Fibroblast of peridontal ligament (primary cell): ENCODE measurements at regions not wholly inside any gene's neighbourhood (a gene's known extent, or its start where the extent isn't known, plus 50 kb on each side); places are given as distances from the start of the nearest gene placed in this dataset.

Source experiments
- DNase-seq: peaks from one replicate; pipeline ENCODE4 v3.0.0-alpha.2; 2010; ENCODE audit errors: extremely low read depth

- no peak for DNase-seq
These were observed 64.0 kb upstream of the CHRM3 start for GRCh38 chr1:239322369-239322768.

DNA sequence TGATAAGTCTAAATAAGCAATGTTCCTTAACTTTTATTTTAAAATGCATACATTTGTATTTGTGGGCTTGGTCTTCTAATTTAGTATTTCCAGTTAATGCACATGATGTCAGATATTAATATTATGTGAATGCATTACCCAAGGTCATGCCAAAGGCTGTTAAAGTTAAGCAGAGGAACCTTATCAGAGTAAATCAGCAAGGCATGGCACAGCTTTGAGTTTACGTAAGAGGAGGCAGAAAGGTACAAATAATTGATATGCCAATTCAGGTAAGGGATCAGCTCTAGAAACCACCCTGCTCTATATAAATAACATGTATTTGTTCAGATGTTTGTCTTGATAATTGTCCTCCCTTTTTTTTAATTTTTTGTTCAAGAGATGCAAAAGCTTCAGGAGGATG, 64.5 kb upstream of the CHRM3 start:
- no peak for DNase-seq

- no peak for DNase-seq
These were observed 68.4 kb upstream of the CHRM3 start for GRCh38 chr1:239317948-239318347.

DNA sequence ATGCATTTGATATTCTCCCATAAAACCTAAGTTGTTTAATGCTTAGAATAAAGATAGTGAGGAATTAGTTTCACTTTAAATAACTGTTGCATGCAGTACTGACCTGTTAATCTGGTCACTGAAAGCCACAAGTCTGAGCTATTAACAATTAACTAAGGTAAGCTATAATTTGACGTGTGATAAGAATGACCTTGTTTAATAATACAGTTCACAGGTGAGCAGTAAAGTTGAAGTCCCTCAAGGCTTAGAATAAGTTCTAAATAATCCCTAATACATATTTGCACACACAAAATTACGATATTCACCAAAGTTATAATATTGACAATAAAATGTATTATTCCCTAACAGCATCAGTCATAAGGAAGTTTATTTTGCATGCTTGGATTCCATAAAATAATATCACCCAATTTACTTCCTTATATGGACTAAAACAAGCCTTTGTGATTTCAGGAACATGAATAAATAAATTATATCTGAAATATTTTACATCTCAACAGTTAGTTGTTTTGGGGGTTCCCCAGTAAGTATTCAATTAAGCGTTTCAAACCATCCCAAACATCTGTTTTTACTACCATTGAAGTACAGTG, 70.6 kb upstream of the CHRM3 start:
- DNase-seq: no peak

- DNase-seq: no peak
These were observed 75.0 kb upstream of the CHRM3 start for GRCh38 chr1:239311331-239311730.

DNA sequence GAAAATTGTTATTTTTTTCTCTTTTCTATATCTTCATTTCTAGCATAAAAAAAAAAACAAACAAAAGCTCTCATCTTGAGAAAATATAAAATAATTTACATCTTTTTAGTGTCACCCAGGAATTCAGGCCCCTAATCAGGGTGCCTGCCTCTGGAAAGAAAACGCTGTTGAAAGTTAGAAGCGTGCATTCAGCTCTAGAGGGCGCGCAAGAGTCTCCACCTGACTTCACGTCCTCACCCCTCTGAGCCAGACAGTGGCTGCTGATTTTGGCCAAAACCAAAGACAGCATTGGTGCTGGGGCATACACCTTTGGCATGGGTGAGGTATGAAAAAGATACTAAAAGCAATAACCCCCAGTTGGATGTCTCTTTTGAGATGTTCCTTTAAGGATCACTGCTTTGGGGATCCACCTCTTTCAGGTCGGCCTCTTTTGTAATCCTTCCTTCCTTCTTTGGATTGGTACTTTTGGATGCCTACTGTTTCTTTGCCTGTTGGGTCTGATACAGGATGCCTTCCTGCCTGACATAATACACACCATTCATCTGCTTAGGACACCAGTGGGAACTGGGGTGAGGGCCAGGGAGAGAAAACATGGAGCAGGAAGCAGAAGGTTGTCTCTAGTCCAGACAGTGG, 77.6 kb upstream of the CHRM3 start:
- DNase-seq: no peak

- no peak for DNase-seq
These were observed 78.5 kb upstream of the CHRM3 start for GRCh38 chr1:239307886-239308285.

- no peak for DNase-seq
These were observed 79.9 kb upstream of the CHRM3 start for GRCh38 chr1:239306426-239306825.

DNA sequence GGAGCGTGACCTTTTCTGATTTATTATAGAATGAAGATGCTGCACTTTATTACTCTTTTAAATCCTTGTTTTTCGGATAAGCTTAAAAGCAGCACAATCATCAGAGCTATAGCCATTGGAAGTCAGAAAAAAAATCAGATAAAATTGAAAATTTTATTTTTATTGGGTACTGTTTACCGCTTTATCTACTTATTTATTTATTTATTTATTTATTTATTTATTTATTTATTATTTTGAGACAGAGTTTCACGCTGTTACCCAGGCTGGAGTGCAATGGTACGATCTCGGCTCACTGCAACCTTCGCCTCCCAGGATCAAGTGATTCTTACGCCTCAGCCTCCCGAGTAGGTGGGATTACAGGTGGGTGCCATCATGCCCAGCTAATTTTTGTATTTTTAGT, 83.1 kb upstream of the CHRM3 start:
- DNase-seq: no peak

DNA sequence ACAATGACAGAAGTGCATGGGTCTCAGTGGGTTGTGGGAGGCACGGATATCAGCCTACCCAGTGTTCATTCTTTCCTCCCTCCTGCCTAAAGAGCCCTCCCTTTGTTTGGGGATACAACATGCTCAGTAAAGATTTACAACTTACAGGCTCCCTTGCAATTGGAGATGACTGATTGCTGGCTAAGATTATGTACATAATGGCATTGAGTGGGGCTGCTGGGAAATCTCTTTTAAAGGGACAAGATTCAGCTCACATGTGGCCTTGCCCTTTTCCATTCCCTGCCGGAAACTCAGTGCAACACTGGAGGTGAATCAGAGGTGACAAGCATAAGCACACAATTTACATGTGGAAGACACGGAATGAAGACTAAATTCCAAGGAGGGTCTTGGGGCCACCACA, 83.7 kb upstream of the CHRM3 start:
- no peak for DNase-seq

DNA sequence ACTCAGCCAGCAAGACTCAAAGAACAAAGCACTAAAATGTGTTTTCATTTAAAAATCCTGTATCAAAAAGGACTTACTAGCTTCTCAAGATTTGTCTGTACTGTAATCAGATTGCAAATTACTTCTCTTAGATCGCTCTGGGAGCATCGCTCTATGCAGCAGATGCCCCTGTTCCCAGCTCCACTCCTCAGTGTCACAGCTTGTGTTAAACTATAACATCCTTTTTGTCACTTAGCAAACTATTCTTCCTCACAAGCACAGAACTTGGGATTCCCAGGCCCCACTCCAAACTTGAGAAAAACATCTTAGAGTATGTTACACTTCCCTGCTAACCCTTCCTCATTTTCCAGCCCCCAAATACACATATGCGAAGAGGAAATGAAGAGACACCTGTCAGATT, 85.1 kb upstream of the CHRM3 start:
- DNase-seq: no peak

DNA sequence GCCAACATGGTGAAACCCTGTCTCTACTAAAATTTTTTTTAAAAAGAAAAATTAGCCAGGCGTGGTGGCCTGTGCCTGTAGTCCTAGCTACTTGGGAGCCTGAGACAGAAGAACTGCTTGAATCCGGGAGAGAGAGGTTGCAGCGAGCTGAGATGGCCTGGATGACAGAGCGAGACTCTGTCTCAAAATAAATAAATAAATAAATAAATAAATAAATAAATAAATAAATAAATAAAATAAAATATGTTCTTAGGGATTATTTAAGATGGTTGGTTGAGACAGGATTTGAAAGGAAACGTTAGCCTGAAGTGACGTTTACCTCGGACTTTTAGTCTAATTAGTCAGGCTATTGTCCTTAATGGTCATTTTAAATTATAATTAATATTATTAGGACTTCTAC, 88.5 kb upstream of the CHRM3 start:
- DNase-seq: no peak

DNA sequence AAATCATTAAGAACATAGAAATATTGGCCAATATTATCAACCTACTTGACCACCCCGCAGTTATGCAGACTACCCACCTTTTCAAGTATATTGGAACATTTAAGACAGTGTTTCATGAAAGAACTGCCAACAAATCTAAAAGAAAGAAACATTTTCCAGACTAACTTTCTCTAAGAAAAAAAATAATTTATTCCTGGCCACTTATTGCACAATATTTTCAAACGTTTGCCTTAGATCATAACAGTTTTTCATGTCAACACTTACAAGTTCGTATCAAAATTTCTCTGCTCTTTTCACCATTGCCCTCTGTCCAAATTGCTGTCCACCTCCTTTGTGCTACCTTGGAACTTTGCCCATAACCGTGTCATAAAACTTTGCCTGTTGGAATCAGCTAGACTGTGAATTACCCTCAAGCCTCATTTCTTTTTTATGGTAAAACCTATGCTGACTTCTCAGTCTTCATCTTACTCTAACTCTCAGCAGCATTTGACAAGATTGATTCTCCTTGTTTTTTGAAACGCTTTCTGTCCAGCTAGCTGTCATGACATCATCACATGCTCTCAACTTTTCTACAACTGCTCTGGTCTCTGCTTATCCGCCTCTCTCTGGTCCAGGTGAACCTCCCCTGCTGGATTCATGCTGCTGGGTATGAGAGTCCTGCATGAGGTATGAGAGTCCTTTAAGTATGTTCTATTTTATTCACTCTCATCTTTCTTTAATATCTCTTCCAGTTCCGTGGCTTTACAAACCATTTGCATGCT, 92.8 kb upstream of the CHRM3 start:
- no peak for DNase-seq

- no peak for DNase-seq
These were observed 97.4 kb upstream of the CHRM3 start for GRCh38 chr1:239288820-239289554.

DNA sequence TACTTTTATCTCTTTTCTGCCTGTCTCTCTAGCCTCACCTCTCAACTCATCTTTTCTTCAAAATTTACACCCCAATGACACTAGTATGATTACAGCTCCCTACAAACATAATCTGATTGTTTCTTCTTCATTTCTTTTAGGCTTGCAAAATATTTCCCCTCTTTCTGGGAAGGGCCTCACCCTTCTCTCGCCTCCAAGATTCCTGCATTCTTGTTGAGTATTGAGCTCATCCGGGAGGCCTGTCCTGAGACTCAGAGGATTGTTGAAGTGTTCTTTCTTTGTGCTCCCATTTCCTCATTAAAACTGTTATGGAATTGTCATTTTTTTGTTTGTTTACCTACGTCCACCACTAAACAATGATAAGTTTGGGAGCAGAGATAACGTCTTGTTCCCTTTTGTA, 99.1 kb upstream of the CHRM3 start:
- no peak for DNase-seq

- no peak for DNase-seq
These were observed 103.2 kb upstream of the CHRM3 start for GRCh38 chr1:239283216-239283615.

- no peak for DNase-seq
These were observed 104.0 kb upstream of the CHRM3 start for GRCh38 chr1:239282411-239282810.

DNA sequence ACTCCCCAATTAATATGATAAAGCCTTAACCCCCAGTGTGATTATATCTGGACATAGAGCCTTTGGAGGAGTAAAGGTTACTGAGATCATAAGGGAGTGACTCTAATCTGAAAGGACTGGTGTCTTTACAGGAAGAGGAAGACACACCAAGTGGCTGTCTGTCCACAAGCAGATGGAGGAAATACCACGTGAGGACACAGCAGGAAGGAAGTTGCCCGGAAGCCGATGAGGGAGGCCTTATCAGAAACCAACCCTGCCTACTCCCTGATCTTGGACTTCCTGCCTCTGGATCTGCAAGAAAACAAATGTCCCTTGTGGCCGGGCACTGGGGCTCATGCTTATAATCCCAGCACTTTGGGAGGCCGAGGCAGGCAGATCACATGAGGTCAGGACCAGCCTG, 110.3 kb upstream of the CHRM3 start:
- DNase-seq: no peak

DNA sequence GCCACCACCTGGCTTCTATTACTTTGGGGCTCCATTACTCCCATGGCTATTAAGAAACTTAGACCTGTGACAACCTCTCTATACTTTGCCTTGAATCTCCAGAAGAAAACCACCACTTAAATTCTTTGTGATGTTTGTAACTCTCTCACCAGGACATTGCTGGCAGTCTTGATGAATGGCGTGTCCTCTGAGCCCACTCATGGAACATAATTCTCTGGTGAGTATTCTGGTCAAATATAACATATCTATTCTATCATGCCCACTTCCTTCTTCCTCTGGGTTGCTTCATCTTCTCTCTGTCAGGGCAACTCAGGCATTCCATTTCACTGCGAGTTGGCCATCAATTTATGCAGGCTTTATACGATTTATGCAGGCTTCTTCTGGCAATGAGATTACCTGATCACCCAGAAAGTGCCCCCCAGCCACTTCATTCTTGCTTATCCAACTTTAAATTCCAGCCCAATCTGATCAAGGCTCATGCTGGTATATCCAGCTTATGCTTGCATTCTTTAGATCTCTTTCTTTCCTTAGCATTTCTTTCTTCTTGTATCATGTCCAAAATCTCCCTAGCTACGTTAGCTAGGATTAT, 112.0 kb upstream of the CHRM3 start:
- no peak for DNase-seq

- DNase-seq: no peak
These were observed 115.9 kb upstream of the CHRM3 start for GRCh38 chr1:239270509-239270908.

GRCh38 chr1:239269706-239270105, 116.7 kb upstream of the CHRM3 start:
- DNase-seq: no peak

DNA sequence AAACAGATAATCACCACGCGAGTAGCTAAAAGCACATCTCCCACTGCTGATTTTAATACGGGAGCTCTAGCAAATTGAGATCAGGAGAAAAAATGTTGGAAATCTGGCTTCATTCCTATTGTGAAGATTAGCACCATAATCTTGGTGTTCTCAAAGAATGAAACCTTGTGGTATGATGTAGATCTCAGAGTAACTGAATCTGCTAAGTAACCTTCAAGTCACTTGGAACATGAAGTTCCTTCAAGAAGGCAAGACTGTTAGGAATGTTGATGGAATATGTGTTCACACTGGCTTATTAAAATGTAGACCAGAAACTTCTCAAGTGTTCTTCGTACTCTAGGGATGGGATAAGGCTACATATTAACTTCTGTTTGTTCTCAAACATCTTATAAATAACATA, 117.4 kb upstream of the CHRM3 start:
- no peak for DNase-seq
